Osteoblast (primary cell): ENCODE measurements at regions not wholly inside any gene's neighbourhood (a gene's known extent, or its start where the extent isn't known, plus 50 kb on each side); places are given as distances from the start of the nearest gene placed in this dataset.

ENCODE experiments used
- DNase-seq: peaks from one replicate; pipeline ENCODE4 v3.0.0; 2011; ENCODE audit warnings: low spot score, mixed read lengths; ENCODE audit not compliant: insufficient read length; ENCODE audit errors: missing footprints
- H2AFZ ChIP-seq: 2 replicates; pipeline ENCODE4 v1.6.0; 2011; ENCODE audit warnings: mild to moderate bottlenecking, low read length
- H3K27ac ChIP-seq: 2 replicates; pipeline ENCODE4 v1.5.1; 2011; ENCODE audit warnings: mild to moderate bottlenecking, low read depth, low read length, moderate library complexity
- H3K27me3 ChIP-seq: 2 replicates; pipeline ENCODE4 v1.6.0; 2012; ENCODE audit warnings: mild to moderate bottlenecking, control low read depth, inconsistent platforms, low read length, moderate library complexity; ENCODE audit not compliant: insufficient read depth
- H3K36me3 ChIP-seq: 2 replicates; pipeline ENCODE4 v1.5.1; 2011; ENCODE audit warnings: mild to moderate bottlenecking, low read length, control low read depth, moderate library complexity; ENCODE audit not compliant: insufficient read depth
- H3K4me1 ChIP-seq: 2 replicates; pipeline ENCODE4 v1.5.1; 2011; ENCODE audit warnings: mild to moderate bottlenecking, low read length, control low read depth, moderate library complexity; ENCODE audit not compliant: insufficient read depth
- H3K4me2 ChIP-seq: 2 replicates; pipeline ENCODE4 v1.6.0; 2011; ENCODE audit warnings: mild to moderate bottlenecking, low read length; ENCODE audit not compliant: insufficient read depth
- H3K4me3 ChIP-seq: fragments of 200-600 bp; sonication (generic); 3 replicates; pipeline ENCODE4 v1.5.1; 2012; ENCODE audit warnings: mild to moderate bottlenecking, low read length, inconsistent platforms; ENCODE audit not compliant: insufficient read depth
- H3K79me2 ChIP-seq: 2 replicates; pipeline ENCODE4 v1.6.0; 2012; ENCODE audit warnings: mild to moderate bottlenecking, low read length, control low read depth, inconsistent platforms; ENCODE audit not compliant: insufficient read depth
- H3K9me3 ChIP-seq: 2 replicates; pipeline ENCODE4 v1.5.1; 2011; ENCODE audit warnings: low read depth, low read length, control low read depth
- H4K20me1 ChIP-seq: 2 replicates; pipeline ENCODE4 v1.6.0; 2012; ENCODE audit warnings: mild to moderate bottlenecking, low read length, control low read depth; ENCODE audit not compliant: insufficient read depth
- TF ChIP-seq, protein P1 (sequence below): IDR thresholded peaks from 2 replicates; pipeline ENCODE4 v1.5.1; 2011; ENCODE audit warnings: mild to moderate bottlenecking, low read depth, low read length, moderate library complexity; ENCODE audit errors: extremely low read depth

DNA sequence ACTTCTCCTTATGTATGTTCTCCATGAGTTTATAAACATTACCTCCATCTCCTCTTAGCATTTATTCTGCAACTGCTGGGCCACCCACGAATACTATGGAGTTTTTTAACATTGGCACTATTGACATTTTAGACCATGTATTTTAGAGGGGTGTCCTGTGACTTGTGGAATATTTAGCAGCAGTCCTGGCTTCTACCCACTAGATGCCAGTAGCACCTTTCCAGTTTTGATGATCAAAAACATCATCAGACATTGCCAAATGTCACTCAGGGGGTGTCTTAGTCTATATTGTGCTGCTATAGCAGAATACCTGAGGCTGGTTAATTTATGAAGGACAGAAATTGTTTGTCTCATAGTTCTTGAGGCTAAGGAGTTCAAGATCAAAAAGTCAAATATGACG is 187.5 kb upstream of the RORB start:
- TF ChIP-seq, protein P1, sequence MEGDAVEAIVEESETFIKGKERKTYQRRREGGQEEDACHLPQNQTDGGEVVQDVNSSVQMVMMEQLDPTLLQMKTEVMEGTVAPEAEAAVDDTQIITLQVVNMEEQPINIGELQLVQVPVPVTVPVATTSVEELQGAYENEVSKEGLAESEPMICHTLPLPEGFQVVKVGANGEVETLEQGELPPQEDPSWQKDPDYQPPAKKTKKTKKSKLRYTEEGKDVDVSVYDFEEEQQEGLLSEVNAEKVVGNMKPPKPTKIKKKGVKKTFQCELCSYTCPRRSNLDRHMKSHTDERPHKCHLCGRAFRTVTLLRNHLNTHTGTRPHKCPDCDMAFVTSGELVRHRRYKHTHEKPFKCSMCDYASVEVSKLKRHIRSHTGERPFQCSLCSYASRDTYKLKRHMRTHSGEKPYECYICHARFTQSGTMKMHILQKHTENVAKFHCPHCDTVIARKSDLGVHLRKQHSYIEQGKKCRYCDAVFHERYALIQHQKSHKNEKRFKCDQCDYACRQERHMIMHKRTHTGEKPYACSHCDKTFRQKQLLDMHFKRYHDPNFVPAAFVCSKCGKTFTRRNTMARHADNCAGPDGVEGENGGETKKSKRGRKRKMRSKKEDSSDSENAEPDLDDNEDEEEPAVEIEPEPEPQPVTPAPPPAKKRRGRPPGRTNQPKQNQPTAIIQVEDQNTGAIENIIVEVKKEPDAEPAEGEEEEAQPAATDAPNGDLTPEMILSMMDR: no peak
- Histone ChIP-seq H3K79me2 (no peaks in the 10 kb centered on the region), H3K9me3 (no peaks in the 10 kb centered on the region), H2AFZ (no peak overlapping the region), H3K4me2 (no peak overlapping the region), H3K36me3 (no peaks in the 10 kb centered on the region), H3K27me3 (no peaks in the 10 kb centered on the region), H3K27ac (no peak overlapping the region), H3K4me1 (no peaks in the 10 kb centered on the region), H3K4me3 (no peak overlapping the region), H4K20me1 (no peaks in the 10 kb centered on the region)
- no peak for DNase-seq

DNA sequence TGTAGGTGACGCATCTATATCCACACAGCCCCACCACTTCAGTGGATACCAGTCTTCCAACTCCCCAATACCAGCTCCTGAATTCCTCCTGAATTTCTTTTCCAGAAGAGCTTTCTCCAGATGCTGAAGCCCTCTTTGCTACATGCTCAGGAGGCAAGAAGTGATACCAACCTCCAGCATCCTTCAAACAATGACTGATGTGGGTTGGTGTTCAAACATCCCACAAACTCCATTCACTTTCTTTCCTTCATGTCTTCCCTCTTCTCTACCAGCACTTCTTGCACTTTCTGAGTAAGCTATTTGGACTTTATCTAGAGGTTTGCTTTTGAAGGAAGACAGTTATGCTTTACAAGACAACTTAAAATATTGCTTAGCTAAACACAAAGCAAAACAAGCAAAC is 179.9 kb upstream of the RORB start:
- DNase-seq: no peak
- Histone ChIP-seq H2AFZ (no peak overlapping the region), H3K36me3 (no peaks in the 10 kb centered on the region), H3K79me2 (no peaks in the 10 kb centered on the region), H3K27ac (no peak overlapping the region), H3K4me2 (no peak overlapping the region), H3K4me1 (no peaks in the 10 kb centered on the region), H3K9me3 (no peaks in the 10 kb centered on the region), H3K4me3 (no peak overlapping the region), H3K27me3 (no peaks in the 10 kb centered on the region), H4K20me1 (no peaks in the 10 kb centered on the region)
- TF ChIP-seq, protein P1: no peak

DNA sequence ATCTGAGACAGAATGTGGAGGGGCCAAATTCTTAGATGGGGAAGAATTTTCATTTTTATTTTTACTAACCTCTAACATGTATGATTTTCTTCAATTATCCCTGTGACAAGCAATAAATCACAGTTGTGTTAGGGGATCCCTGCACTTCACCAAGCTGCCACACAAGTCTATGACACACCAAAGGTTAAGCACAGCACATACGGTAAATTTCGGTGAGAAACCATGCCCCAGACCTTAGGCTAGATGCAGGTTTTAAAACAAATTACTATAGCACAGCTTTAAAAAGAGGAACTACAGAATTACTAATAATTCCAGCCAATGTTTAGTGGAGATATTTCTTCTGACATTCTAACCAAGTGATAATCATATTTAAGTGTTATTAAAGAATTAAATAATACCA is 175.7 kb upstream of the RORB start:
- no peak overlapping the region for H3K27ac ChIP-seq
- H2AFZ ChIP-seq: no peak overlapping the region
- no peaks in the 10 kb centered on the region for H3K79me2 ChIP-seq
- H3K4me2 ChIP-seq: no peak overlapping the region
- H4K20me1 ChIP-seq: no peaks in the 10 kb centered on the region
- H3K36me3 ChIP-seq: no peaks in the 10 kb centered on the region
- no peaks in the 10 kb centered on the region for H3K9me3 ChIP-seq
- H3K4me3 ChIP-seq: no peak overlapping the region
- no peaks in the 10 kb centered on the region for H3K27me3 ChIP-seq
- no peaks in the 10 kb centered on the region for H3K4me1 ChIP-seq
- no peak for DNase-seq
- TF ChIP-seq, protein P1: no peak

DNA sequence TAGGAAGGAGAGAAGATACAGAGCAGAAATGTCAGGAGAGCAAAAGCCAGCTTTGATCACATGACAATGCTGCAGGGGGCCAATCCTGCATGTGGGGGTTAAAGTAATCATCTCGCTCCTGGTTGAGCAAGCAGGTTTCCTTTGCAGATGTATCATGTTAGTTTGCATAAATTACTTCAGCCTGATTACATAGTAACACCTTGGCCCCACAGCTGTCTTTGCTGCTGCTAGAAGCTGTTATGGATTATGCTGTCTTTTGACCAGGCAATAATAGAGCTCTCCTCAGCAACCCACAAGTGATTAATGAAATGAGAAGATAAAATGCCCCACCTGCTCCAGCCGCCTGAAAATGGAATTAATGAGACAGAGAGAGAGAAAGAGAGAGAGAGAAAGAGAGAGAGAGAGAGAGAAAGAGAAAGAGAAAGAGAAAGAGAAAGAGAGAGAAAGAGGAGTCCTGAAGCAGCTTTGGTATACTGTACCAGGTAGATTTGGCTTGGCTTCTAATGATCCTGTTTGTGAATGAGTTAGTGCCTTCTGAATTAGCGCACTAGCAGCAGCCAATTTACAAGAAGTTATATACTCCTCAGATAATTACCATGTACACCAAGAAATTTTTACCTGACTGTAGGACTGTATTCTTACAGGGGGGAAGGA is 174.3 kb upstream of the RORB start:
- H3K79me2 ChIP-seq: no peaks in the 10 kb centered on the region
- H3K27ac ChIP-seq: no peak overlapping the region
- H3K9me3 ChIP-seq: no peaks in the 10 kb centered on the region
- H2AFZ ChIP-seq: no peak overlapping the region
- H3K4me2 ChIP-seq: no peak overlapping the region
- no peaks in the 10 kb centered on the region for H3K36me3 ChIP-seq
- H3K4me1 ChIP-seq: no peaks in the 10 kb centered on the region
- no peak overlapping the region for H3K4me3 ChIP-seq
- H4K20me1 ChIP-seq: no peaks in the 10 kb centered on the region
- DNase-seq: no peak
- no peaks in the 10 kb centered on the region for H3K27me3 ChIP-seq
- TF ChIP-seq, protein P1: no peak
